Parathyroid adenoma (tissue), 2 donors: ENCODE measurements at regions not wholly inside any gene's neighbourhood (a gene's known extent, or its start where the extent isn't known, plus 50 kb on each side); places are given as distances from the start of the nearest gene placed in this dataset.

Source experiments
- H2AFZ ChIP-seq: fragments of 300-600 bp; sonication (generic); one replicate; pipeline ENCODE4 v1.7.0; 2017; ENCODE audit warnings: antibody characterized with exemption, mild to moderate bottlenecking
- H3K27ac ChIP-seq: fragments of 300-600 bp; sonication (generic); one replicate; pipeline ENCODE4 v1.7.0; 2017
- H3K27me3 ChIP-seq: fragments of 300-600 bp; sonication (generic); one replicate; pipeline ENCODE4 v1.7.0; 2017; ENCODE audit warnings: low read length; ENCODE audit not compliant: control insufficient read depth, insufficient read depth
- H3K36me3 ChIP-seq: fragments of 300-600 bp; sonication (generic); one replicate; pipeline ENCODE4 v1.7.0; 2017; ENCODE audit warnings: low read length; ENCODE audit not compliant: control insufficient read depth, insufficient read depth
- H3K4me1 ChIP-seq: fragments of 300-600 bp; sonication (generic); one replicate; pipeline ENCODE4 v1.7.0; 2017; ENCODE audit warnings: control low read depth
- H3K4me2 ChIP-seq: fragments of 300-600 bp; sonication (generic); one replicate; pipeline ENCODE4 v1.7.0; 2017; ENCODE audit warnings: low read length
- H3K4me3 ChIP-seq: fragments of 300-600 bp; sonication (generic); one replicate; pipeline ENCODE4 v1.7.0; 2017; ENCODE audit warnings: low read depth, low read length
- H3K79me2 ChIP-seq: fragments of 300-600 bp; sonication (generic); one replicate; pipeline ENCODE4 v1.7.0; 2017; ENCODE audit warnings: control low read depth
- H3K9ac ChIP-seq: fragments of 300-600 bp; sonication (generic); one replicate; pipeline ENCODE4 v1.7.0; 2017; ENCODE audit warnings: mild to moderate bottlenecking
- H3K9me3 ChIP-seq: fragments of 300-600 bp; sonication (generic); one replicate; pipeline ENCODE4 v1.7.0; 2017; ENCODE audit warnings: low read length; ENCODE audit not compliant: control insufficient read depth
- CTCF ChIP-seq: fragments of 300-600 bp; sonication (generic); IDR thresholded peaks from one replicate; pipeline ENCODE4 v1.7.0; 2017; ENCODE audit warnings: antibody characterized with exemption, mild to moderate bottlenecking
- donor health status: primary hyperparathyroidism.

DNA sequence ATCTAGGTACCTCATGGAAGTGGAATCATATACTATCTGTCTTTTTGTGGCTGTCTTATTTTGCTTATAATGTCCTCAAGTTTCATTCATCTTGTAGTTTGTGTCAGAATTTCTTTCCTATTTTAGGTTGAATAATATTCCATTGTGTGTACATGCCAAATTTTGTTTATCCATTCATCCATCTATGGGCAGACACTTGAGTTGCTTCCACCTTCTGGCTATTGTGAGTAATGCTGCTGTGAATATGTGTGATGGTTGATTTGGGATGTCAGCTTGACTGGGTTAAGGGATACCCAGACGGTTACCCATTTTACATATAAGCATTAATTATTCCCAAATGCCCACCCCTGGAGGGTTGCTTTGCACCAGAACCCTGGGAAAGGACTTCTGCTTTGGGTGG lies 477.5 kb downstream of the PTPRU start:
- no peaks in the 10 kb centered on the region for H3K4me1 ChIP-seq
- TF ChIP-seq CTCF, result no peak
- H3K4me3 ChIP-seq, result no peak overlapping the region
- no peaks in the 10 kb centered on the region for H3K9me3 ChIP-seq
- H2AFZ ChIP-seq, result no peak overlapping the region
- H3K36me3 ChIP-seq, result no peaks in the 10 kb centered on the region
- H3K27me3 ChIP-seq, result no peaks in the 10 kb centered on the region
- H3K9ac ChIP-seq, result no peak overlapping the region
- H3K4me2 ChIP-seq, result no peak overlapping the region
- no peak overlapping the region for H3K27ac ChIP-seq
- no peaks in the 10 kb centered on the region for H3K79me2 ChIP-seq

- H3K36me3 ChIP-seq, result no peaks in the 10 kb centered on the region
- no peak overlapping the region for H3K4me3 ChIP-seq
- no peak overlapping the region for H3K27ac ChIP-seq
- no peak overlapping the region for H2AFZ ChIP-seq
- H3K9ac ChIP-seq, result no peak overlapping the region
- no peaks in the 10 kb centered on the region for H3K27me3 ChIP-seq
- H3K4me2 ChIP-seq, result no peak overlapping the region
- H3K9me3 ChIP-seq, result no peaks in the 10 kb centered on the region
- H3K79me2 ChIP-seq, result no peaks in the 10 kb centered on the region
- no peak for TF ChIP-seq CTCF
- no peaks in the 10 kb centered on the region for H3K4me1 ChIP-seq
Measured at GRCh38 chr1:29712801-29713200, 476.5 kb downstream of the PTPRU start.

DNA sequence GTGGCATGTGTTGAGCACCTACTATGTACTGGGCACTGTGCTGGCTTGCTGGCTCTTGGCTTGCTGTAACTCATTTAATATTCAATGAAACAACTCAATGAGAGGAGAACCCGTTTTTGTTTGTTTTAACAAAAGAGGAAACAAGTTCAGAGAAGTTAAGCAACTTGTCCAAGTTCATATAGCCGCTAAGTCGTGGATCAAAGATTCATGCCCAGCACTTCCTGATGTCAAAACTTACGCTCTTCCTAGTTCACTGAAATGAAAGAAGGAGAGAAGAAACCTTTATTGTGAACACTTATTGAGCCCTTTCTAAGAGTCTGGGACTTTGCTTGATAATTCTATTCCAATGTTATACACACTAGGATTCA lies 475.9 kb downstream of the PTPRU start:
- Histone ChIP-seq H3K27me3 (no peaks in the 10 kb centered on the region), H3K36me3 (no peaks in the 10 kb centered on the region), H3K4me2 (no peak overlapping the region), H2AFZ (no peak overlapping the region), H3K4me1 (no peaks in the 10 kb centered on the region), H3K9me3 (no peaks in the 10 kb centered on the region), H3K9ac (no peak overlapping the region), H3K4me3 (no peak overlapping the region), H3K27ac (no peak overlapping the region), H3K79me2 (no peaks in the 10 kb centered on the region)
- TF ChIP-seq CTCF, result no peak

DNA sequence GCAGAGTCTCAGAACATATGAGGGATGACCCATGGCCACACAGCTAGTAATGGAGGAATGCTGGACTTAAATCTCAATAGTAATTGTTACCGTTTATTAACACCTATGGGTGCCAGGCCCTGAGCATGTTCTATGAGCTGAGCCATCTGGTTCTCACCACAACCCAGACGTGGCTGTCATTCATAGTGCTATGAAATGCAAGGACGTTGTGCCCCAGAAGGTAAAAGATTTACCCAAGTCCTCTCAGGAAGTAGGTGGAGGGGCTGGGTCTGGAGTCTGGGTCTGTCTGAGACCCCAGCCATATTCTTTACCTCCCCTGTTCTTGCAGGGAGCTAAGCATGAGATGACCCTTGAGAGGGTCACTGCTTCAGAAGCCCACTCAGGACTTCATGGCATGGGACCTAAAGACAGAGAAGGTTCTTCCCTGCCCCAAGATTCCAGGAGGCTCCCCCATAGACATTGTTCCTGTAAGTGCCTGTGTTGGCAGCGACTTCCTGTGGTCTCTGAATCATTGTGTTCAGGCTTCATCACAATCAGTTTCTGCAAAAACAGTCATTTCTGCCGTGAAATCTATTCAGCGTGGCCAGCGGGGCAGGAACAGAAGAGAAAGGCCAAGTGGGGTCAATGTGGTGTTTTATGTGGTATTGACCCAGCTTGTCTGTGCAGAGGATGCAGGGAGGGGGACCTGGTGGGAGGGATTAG lies 475.4 kb downstream of the PTPRU start:
- H3K4me2 ChIP-seq, result no peak overlapping the region
- no peak overlapping the region for H3K4me3 ChIP-seq
- H3K27me3 ChIP-seq, result no peaks in the 10 kb centered on the region
- H3K27ac ChIP-seq, result no peak overlapping the region
- H3K9me3 ChIP-seq, result no peaks in the 10 kb centered on the region
- no peaks in the 10 kb centered on the region for H3K36me3 ChIP-seq
- H3K4me1 ChIP-seq, result no peaks in the 10 kb centered on the region
- H3K79me2 ChIP-seq, result no peaks in the 10 kb centered on the region
- H3K9ac ChIP-seq, result no peak overlapping the region
- TF ChIP-seq CTCF, result no peak
- no peak overlapping the region for H2AFZ ChIP-seq

DNA sequence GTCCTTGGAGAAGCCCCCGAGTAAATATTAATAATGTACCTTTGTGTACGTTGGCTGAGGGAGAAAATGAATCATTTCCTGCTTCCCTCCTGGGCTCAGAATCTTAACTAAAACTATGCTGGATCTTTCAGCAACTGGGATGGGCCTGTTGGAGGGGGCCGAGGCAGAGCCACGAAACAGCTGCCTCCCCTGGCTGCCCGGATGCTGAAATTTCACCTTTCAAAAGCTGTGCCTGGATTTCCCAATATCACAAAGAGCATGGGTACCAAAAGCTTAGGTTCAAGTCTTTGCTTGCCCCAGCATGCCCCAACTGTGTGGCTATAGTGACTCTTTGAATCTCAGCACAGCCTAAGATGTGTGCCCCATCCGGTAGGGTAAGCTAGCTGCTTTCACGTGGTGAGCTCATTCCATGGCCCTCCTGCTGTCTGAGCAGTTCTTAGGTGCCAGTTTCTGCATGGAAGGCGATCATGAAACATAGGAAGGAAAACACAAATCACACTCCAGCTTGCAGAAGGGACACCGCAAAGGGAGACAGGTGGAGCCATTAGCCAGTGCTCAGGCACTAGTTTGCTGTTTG lies 473.5 kb downstream of the PTPRU start:
- H3K27ac ChIP-seq, result no peak overlapping the region
- H2AFZ ChIP-seq, result no peak overlapping the region
- H3K9ac ChIP-seq, result no peak overlapping the region
- no peaks in the 10 kb centered on the region for H3K36me3 ChIP-seq
- no peaks in the 10 kb centered on the region for H3K79me2 ChIP-seq
- no peaks in the 10 kb centered on the region for H3K4me1 ChIP-seq
- no peaks in the 10 kb centered on the region for H3K27me3 ChIP-seq
- H3K9me3 ChIP-seq, result no peaks in the 10 kb centered on the region
- no peak for TF ChIP-seq CTCF
- no peak overlapping the region for H3K4me2 ChIP-seq
- H3K4me3 ChIP-seq, result no peak overlapping the region
